ENCODE measurements at regions not wholly inside any gene's neighbourhood (a gene's known extent, or its start where the extent isn't known, plus 50 kb on each side); places are given as distances from the start of the nearest gene placed in this dataset.

DNA sequence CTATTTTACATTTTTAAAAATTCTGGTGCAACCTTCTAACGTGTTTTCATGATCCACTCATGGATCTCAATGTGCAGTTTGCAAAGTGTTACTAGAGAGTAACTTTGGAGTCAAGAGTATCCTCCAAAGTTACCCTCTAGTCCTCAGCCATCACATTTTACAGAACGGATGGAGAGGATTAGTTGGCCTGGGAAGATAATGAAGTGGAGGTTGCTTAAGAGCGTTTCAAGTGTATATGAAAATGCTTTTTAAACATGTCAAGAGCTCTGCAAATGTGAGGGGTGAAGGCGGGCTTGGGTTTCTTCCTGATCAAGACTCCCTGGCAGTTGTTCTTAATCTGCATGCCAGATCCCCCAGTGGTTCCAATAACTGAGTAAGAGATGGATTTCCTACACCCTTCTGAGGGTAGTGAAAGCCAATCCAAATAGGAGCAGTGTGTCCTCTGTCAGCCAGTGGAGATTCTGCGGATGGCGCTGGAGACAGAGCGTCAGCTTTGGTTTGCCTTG lies 299.4 kb upstream of the NPVF start:
- Histone ChIP-seq H3K4me1 (ENCODE audit: control insufficient read depth in 2 of 2, insufficient read depth in 2 of 2, low read length in 2 of 2) (peaks cover 4% of the 10 kb centered on the region in 2 donors), H2AFZ (ENCODE audit: insufficient read depth, low read depth, low read length, poor library complexity, severe bottlenecking) (no peak overlapping the region), H3K79me2 (ENCODE audit: control insufficient read depth, insufficient read depth, low read length) (no peaks in the 10 kb centered on the region), H4K20me1 (ENCODE audit: control insufficient read depth, insufficient read depth, low read length, poor library complexity, severe bottlenecking) (no peaks in the 10 kb centered on the region), H3K27ac (ENCODE audit: low read length in 2 of 2) (no peak overlapping the region), H3K27me3 (replicated peaks in 1 of 4; ENCODE audit: control extremely low read depth in 1 of 4, control insufficient read depth in 3 of 4, insufficient read depth in 4 of 4, low read length in 3 of 4) (peaks cover 0 to 2% (median 0%) of the 10 kb centered on the region in 4 experiments), H3K9me3 (ENCODE audit: control extremely low read depth in 1 of 3, control insufficient read depth in 2 of 3, insufficient read depth in 1 of 3, low read length in 2 of 3) (peaks cover 0 to 3% (median 0%) of the 10 kb centered on the region in 3 donors), H3K9ac (ENCODE audit: low read length) (no peak overlapping the region), H3K36me3 (replicated peaks in 1 of 2; ENCODE audit: control extremely low read depth in 1 of 2, control insufficient read depth in 1 of 2, extremely low read depth in 1 of 2, insufficient read depth in 2 of 2, low read length in 1 of 2) (no peaks in the 10 kb centered on the region), H3K4me3 (ENCODE audit: control extremely low read depth in 1 of 5, extremely low read depth in 1 of 5, insufficient read depth in 1 of 5, low read depth in 2 of 5, low read length in 4 of 5) (no peak overlapping the region), H3K4me2 (replicated peaks; ENCODE audit: low read depth, low read length, poor library complexity, severe bottlenecking) (no peak overlapping the region)
- WGBS (ENCODE audit: insufficient coverage), result 88% methylated on average over 5 of the region's 7 CpGs
- intact Hi-C loops (cut with micrococcal nuclease), result no loop called here
- Mint-ChIP-seq H3K27ac (no peak overlapping the region), H3K9me3 (ENCODE audit: insufficient read depth) (no peaks in the 10 kb centered on the region), H3K4me1 (peaks cover 7% of the 10 kb centered on the region), H3K27me3 (peaks cover 44% of the 10 kb centered on the region), H3K4me3 (no peak overlapping the region)
- DNase-seq, result no peak
- TF ChIP-seq EZH2 (IDR thresholded peaks at IDR 0.05; ENCODE audit: borderline replicate concordance, insufficient read depth, low read depth, low read length, poor library complexity, severe bottlenecking), result no peak
- TF ChIP-seq, protein P1, sequence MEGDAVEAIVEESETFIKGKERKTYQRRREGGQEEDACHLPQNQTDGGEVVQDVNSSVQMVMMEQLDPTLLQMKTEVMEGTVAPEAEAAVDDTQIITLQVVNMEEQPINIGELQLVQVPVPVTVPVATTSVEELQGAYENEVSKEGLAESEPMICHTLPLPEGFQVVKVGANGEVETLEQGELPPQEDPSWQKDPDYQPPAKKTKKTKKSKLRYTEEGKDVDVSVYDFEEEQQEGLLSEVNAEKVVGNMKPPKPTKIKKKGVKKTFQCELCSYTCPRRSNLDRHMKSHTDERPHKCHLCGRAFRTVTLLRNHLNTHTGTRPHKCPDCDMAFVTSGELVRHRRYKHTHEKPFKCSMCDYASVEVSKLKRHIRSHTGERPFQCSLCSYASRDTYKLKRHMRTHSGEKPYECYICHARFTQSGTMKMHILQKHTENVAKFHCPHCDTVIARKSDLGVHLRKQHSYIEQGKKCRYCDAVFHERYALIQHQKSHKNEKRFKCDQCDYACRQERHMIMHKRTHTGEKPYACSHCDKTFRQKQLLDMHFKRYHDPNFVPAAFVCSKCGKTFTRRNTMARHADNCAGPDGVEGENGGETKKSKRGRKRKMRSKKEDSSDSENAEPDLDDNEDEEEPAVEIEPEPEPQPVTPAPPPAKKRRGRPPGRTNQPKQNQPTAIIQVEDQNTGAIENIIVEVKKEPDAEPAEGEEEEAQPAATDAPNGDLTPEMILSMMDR (IDR thresholded peaks at IDR 0.05), result no peak
- ATAC-seq (ENCODE audit: low read depth), result no peak
- ChIA-PET CTCF (no interaction called here), POLR2A (no interaction called here)

DNA sequence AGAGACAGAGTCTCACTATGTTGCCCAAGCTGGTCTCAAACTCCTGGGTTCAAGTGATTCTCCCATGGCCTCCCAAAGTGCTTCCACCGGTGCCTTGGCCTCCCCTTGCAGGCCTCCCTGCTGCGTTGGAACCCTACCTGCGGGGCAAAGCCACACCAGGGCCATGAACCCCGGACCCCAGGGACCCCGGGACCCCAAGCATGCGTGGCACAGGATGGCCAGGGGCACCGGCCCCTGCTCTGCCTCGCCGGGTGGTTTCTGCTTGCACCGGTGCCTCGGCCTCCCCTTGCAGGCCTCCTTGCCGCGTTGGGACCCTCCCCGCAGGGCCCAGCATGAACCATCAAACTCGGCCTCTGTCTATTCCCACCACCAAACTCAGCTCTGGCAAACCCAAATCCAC lies 301.0 kb upstream of the NPVF start:
- WGBS (ENCODE audit: insufficient coverage), result 91% methylated on average over 14 of the region's 15 CpGs
- Histone ChIP-seq H3K27me3 (replicated peaks in 1 of 4; ENCODE audit: control extremely low read depth in 1 of 4, control insufficient read depth in 3 of 4, insufficient read depth in 4 of 4, low read length in 3 of 4) (peaks cover 0 to 4% (median 1%) of the 10 kb centered on the region in 4 experiments), H2AFZ (ENCODE audit: insufficient read depth, low read depth, low read length, poor library complexity, severe bottlenecking) (no peak overlapping the region), H4K20me1 (ENCODE audit: control insufficient read depth, insufficient read depth, low read length, poor library complexity, severe bottlenecking) (no peaks in the 10 kb centered on the region), H3K9ac (ENCODE audit: low read length) (no peak overlapping the region), H3K27ac (ENCODE audit: low read length in 2 of 2) (no peak overlapping the region), H3K9me3 (ENCODE audit: control extremely low read depth in 1 of 3, control insufficient read depth in 2 of 3, insufficient read depth in 1 of 3, low read length in 2 of 3) (no peaks in the 10 kb centered on the region), H3K4me1 (ENCODE audit: control insufficient read depth in 2 of 2, insufficient read depth in 2 of 2, low read length in 2 of 2) (no peaks in the 10 kb centered on the region), H3K79me2 (ENCODE audit: control insufficient read depth, insufficient read depth, low read length) (no peaks in the 10 kb centered on the region), H3K4me3 (ENCODE audit: control extremely low read depth in 1 of 5, extremely low read depth in 1 of 5, insufficient read depth in 1 of 5, low read depth in 2 of 5, low read length in 4 of 5) (no peak overlapping the region), H3K4me2 (replicated peaks; ENCODE audit: low read depth, low read length, poor library complexity, severe bottlenecking) (no peak overlapping the region), H3K36me3 (replicated peaks in 1 of 2; ENCODE audit: control extremely low read depth in 1 of 2, control insufficient read depth in 1 of 2, extremely low read depth in 1 of 2, insufficient read depth in 2 of 2, low read length in 1 of 2) (no peaks in the 10 kb centered on the region)
- no peaks in the 10 kb centered on the region for H3K9me3 Mint-ChIP-seq (ENCODE audit: insufficient read depth)
- no peaks in the 10 kb centered on the region for H3K4me1 Mint-ChIP-seq
- CTCF ChIA-PET, result no interaction called here
- ATAC-seq (ENCODE audit: low read depth) (no peak), DNase-seq (no peak)
- TF ChIP-seq, protein P1 (IDR thresholded peaks at IDR 0.05), result no peak
- TF ChIP-seq EZH2 (IDR thresholded peaks at IDR 0.05; ENCODE audit: borderline replicate concordance, insufficient read depth, low read depth, low read length, poor library complexity, severe bottlenecking), result no peak
- no peak overlapping the region for H3K27ac Mint-ChIP-seq
- H3K27me3 Mint-ChIP-seq, result peaks cover 37% of the 10 kb centered on the region
- no peak overlapping the region for H3K4me3 Mint-ChIP-seq
- POLR2A ChIA-PET, result no interaction called here
- intact Hi-C loops (cut with micrococcal nuclease), result no loop called here
